A673 (cell line): ENCODE measurements at regions not wholly inside any gene's neighbourhood (a gene's known extent, or its start where the extent isn't known, plus 50 kb on each side); places are given as distances from the start of the nearest gene placed in this dataset.

Experiments used
- BruUV-seq: library from RNA; stranded (reverse); fragments of 400-500 nt; replicated peaks from 2 replicates; lab custom pipeline; 2021; lab: Mats Ljungman, UMichigan
- CTCF ChIA-PET: fragments of 300-600 bp; sonication (Branson Sonifier 250); formaldehyde crosslinking; loops from one replicate; lab custom pipeline; 2022; ENCODE audit warnings: antibody characterized with exemption; lab: Charles Lee
- POLR2A ChIA-PET: fragments of 300-600 bp; sonication (Branson Sonifier 250); formaldehyde crosslinking; loops from one replicate; lab custom pipeline; 2022; ENCODE audit warnings: antibody characterized with exemption; ENCODE audit not compliant: low non-redundant PET; lab: Charles Lee
- DNase-seq: peaks from one replicate; pipeline ENCODE4 v3.0.0-alpha.2; 2015; ENCODE audit warnings: low spot score
- H3K27ac ChIP-seq: fragments of 200-600 bp; sonication (generic); 2 replicates; pipeline ENCODE4 v1.5.1; 2016; ENCODE audit warnings: mixed run types, low read depth, mild to moderate bottlenecking, mixed read lengths, antibody characterized with exemption, low read length; ENCODE audit not compliant: poor library complexity, severe bottlenecking
- H3K27me3 ChIP-seq: fragments of 200-600 bp; sonication (generic); replicated peaks from 2 replicates; pipeline ENCODE4 v1.6.1; 2017; ENCODE audit warnings: mixed run types, low read depth, mild to moderate bottlenecking, mixed read lengths, antibody characterized with exemption, low read length; ENCODE audit not compliant: insufficient read depth, poor library complexity
- H3K36me3 ChIP-seq: fragments of 200-600 bp; sonication (generic); 2 replicates; pipeline ENCODE4 v1.6.1; 2016; ENCODE audit warnings: mixed run types, mild to moderate bottlenecking, mixed read lengths, antibody characterized with exemption, low read length; ENCODE audit not compliant: insufficient read depth, poor library complexity, severe bottlenecking
- H3K4me1 ChIP-seq: fragments of 200-600 bp; sonication (generic); 2 replicates; pipeline ENCODE4 v1.6.1; 2017; ENCODE audit warnings: mixed run types, mild to moderate bottlenecking, mixed read lengths, antibody characterized with exemption, low read length; ENCODE audit not compliant: insufficient read depth, poor library complexity, severe bottlenecking
- H3K4me3 ChIP-seq: fragments of 200-600 bp; sonication (generic); 2 replicates; pipeline ENCODE4 v1.5.1; 2016; ENCODE audit warnings: low read depth, mixed run types, mild to moderate bottlenecking, mixed read lengths, low read length; ENCODE audit not compliant: poor library complexity, severe bottlenecking
- H3K9me3 ChIP-seq: fragments of 200-600 bp; sonication (generic); 2 replicates; pipeline ENCODE4 v1.6.1; 2016; ENCODE audit warnings: mixed run types, low read depth, mild to moderate bottlenecking, mixed read lengths, antibody characterized with exemption, low read length; ENCODE audit not compliant: poor library complexity, severe bottlenecking
- CTCF ChIP-seq: fragments of 300-800, 200-600 bp; sonication (generic); conservative IDR thresholded peaks from 2 replicates; pipeline ENCODE4 v1.5.1; 2017; ENCODE audit warnings: low read depth, mild to moderate bottlenecking, antibody characterized with exemption, low read length, moderate library complexity, mixed read lengths
- EZH2 ChIP-seq: fragments of 200-600 bp; sonication (generic); IDR thresholded peaks from 2 replicates; pipeline ENCODE4 v1.6.1; 2017; ENCODE audit warnings: borderline replicate concordance, low read depth, mild to moderate bottlenecking, mixed read lengths, antibody characterized with exemption, low read length; ENCODE audit not compliant: poor library complexity, severe bottlenecking
- intact Hi-C: fragments of 100-400 bp; cut with micrococcal nuclease; formaldehyde crosslinking; loops from one replicate; pipeline ENCODE4 v1.10.0; 2022; ENCODE audit not compliant: unreplicated experiment

GRCh38 chr13:47413112-47413511 is 516.3 kb upstream of the HTR2A start:
- peaks cover 7% of the 10 kb centered on the region for H3K27me3 ChIP-seq
- DNase-seq, result no peak
- BruUV-seq, result no TSS peak
- CTCF ChIA-PET, result no interaction called here
- no peak for TF ChIP-seq EZH2
- no peak for TF ChIP-seq CTCF
- no peak overlapping the region for H3K27ac ChIP-seq
- H3K4me1 ChIP-seq, result no peaks in the 10 kb centered on the region
- no peak overlapping the region for H3K4me3 ChIP-seq
- H3K9me3 ChIP-seq, result no peaks in the 10 kb centered on the region
- no peaks in the 10 kb centered on the region for H3K36me3 ChIP-seq
- intact Hi-C loops, result no loop called here
- POLR2A ChIA-PET, result no interaction called here

- POLR2A ChIA-PET, result no interaction called here
- Histone ChIP-seq H3K36me3 (no peaks in the 10 kb centered on the region), H3K27ac (no peak overlapping the region), H3K9me3 (no peaks in the 10 kb centered on the region), H3K4me1 (no peaks in the 10 kb centered on the region), H3K27me3 (no peaks in the 10 kb centered on the region), H3K4me3 (no peak overlapping the region)
- CTCF ChIA-PET, result no interaction called here
- intact Hi-C loops, result no loop called here
- TF ChIP-seq CTCF (no peak), EZH2 (no peak)
- no TSS peak for BruUV-seq
- DNase-seq, result no peak
Measured at GRCh38 chr13:47409778-47410177, 512.9 kb upstream of the HTR2A start.

GRCh38 chr13:47408546-47409319 is 511.9 kb upstream of the HTR2A start:
- POLR2A ChIA-PET, result no interaction called here
- CTCF ChIA-PET, result no interaction called here
- BruUV-seq, result no TSS peak
- intact Hi-C loops, result no loop called here
- Histone ChIP-seq H3K27ac (no peak overlapping the region), H3K36me3 (no peaks in the 10 kb centered on the region), H3K27me3 (no peaks in the 10 kb centered on the region), H3K4me3 (no peak overlapping the region), H3K4me1 (no peaks in the 10 kb centered on the region), H3K9me3 (no peaks in the 10 kb centered on the region)
- TF ChIP-seq EZH2, result no peak
- TF ChIP-seq CTCF, result no peak
- no peak for DNase-seq
